Activated CD4-positive, alpha-beta T cell treated with anti-CD3 and anti-CD28 coated beads, Interleukin-2, amount 10 ng/mL, durations not matched to agents 7 days and 5 days (primary cell): ENCODE measurements at regions not wholly inside any gene's neighbourhood (a gene's known extent, or its start where the extent isn't known, plus 50 kb on each side); places are given as distances from the start of the nearest gene placed in this dataset.
A peak's percentile ranks its signal among the peaks of the same experiment; 100 is the strongest.

Experiments
- CTCF ChIA-PET: fragments of 350-600 bp; sonication (Branson Sonifier 250); formaldehyde crosslinking; loops from one replicate; lab custom pipeline; 2021; ENCODE audit warnings: antibody characterized with exemption; lab: Charles Lee
- POLR2A ChIA-PET: fragments of 350-600 bp; sonication (Branson Sonifier 250); formaldehyde crosslinking; loops from one replicate; lab custom pipeline; 2021; ENCODE audit warnings: antibody characterized with exemption; lab: Charles Lee
- DNase-seq: peaks from one replicate; pipeline ENCODE4 v3.0.0-alpha.2; 2020
- H3K27ac Mint-ChIP-seq: one replicate; pipeline ENCODE4 v1.8.0; 2021; ENCODE audit warnings: mild to moderate bottlenecking, moderate library complexity, mixed read lengths
- H3K27me3 Mint-ChIP-seq: one replicate; pipeline ENCODE4 v1.8.0; 2021; ENCODE audit warnings: mixed read lengths
- H3K36me3 Mint-ChIP-seq: one replicate; pipeline ENCODE4 v1.8.0; 2021; ENCODE audit warnings: low read depth, mixed read lengths
- H3K4me1 Mint-ChIP-seq: one replicate; pipeline ENCODE4 v1.8.0; 2021; ENCODE audit warnings: mixed read lengths
- H3K4me3 Mint-ChIP-seq: one replicate; pipeline ENCODE4 v1.8.0; 2021; ENCODE audit warnings: mild to moderate bottlenecking, moderate library complexity, mixed read lengths
- H3K9me3 Mint-ChIP-seq: one replicate; pipeline ENCODE4 v1.8.0; 2021; ENCODE audit warnings: mixed read lengths

- Mint-ChIP-seq H3K27ac (no peak overlapping the region), H3K9me3 (no peaks in the 10 kb centered on the region), H3K27me3 (no peaks in the 10 kb centered on the region), H3K4me1 (no peaks in the 10 kb centered on the region), H3K4me3 (no peak overlapping the region), H3K36me3 (no peaks in the 10 kb centered on the region)
- CTCF ChIA-PET, result no interaction called here
- POLR2A ChIA-PET, result no interaction called here
- DNase-seq, result no peak
Measured at GRCh38 chr5:117461403-117461802, 886.8 kb upstream of the SEMA6A start.

GRCh38 chr5:117457656-117458055 is 883.0 kb upstream of the SEMA6A start:
- Mint-ChIP-seq H3K27ac (no peak overlapping the region), H3K36me3 (no peaks in the 10 kb centered on the region), H3K4me1 (no peaks in the 10 kb centered on the region), H3K27me3 (no peaks in the 10 kb centered on the region), H3K4me3 (no peak overlapping the region), H3K9me3 (no peaks in the 10 kb centered on the region)
- CTCF ChIA-PET, result no interaction called here
- POLR2A ChIA-PET, result no interaction called here
- no peak for DNase-seq

- Mint-ChIP-seq H3K4me3 (no peak overlapping the region), H3K36me3 (no peaks in the 10 kb centered on the region), H3K27me3 (no peaks in the 10 kb centered on the region), H3K4me1 (no peaks in the 10 kb centered on the region), H3K27ac (no peak overlapping the region), H3K9me3 (no peaks in the 10 kb centered on the region)
- ChIA-PET CTCF (no interaction called here), POLR2A (no interaction called here)
- no peak for DNase-seq
Measured at GRCh38 chr5:117456866-117457470, 882.3 kb upstream of the SEMA6A start.

GRCh38 chr5:117455236-117456233 is 880.9 kb upstream of the SEMA6A start:
- Mint-ChIP-seq H3K4me3 (no peak overlapping the region), H3K9me3 (no peaks in the 10 kb centered on the region), H3K27ac (no peak overlapping the region), H3K36me3 (no peaks in the 10 kb centered on the region), H3K4me1 (no peaks in the 10 kb centered on the region), H3K27me3 (no peaks in the 10 kb centered on the region)
- CTCF ChIA-PET, result interaction anchor here (1.6 kb wide), 1 partner anchor 1231 kb away, joined by 3 read pairs; no protein-coding TSS in a partner anchor
- DNase-seq, result no peak
- POLR2A ChIA-PET, result no interaction called here

- ChIA-PET CTCF (interaction anchor here (1.6 kb wide), 1 partner anchor 1232 kb away, joined by 3 read pairs; no protein-coding TSS in a partner anchor), POLR2A (no interaction called here)
- Mint-ChIP-seq H3K4me3 (peak overlapping the region; percentile 36), H3K27me3 (no peaks in the 10 kb centered on the region), H3K36me3 (no peaks in the 10 kb centered on the region), H3K27ac (no peak overlapping the region), H3K4me1 (no peaks in the 10 kb centered on the region), H3K9me3 (no peaks in the 10 kb centered on the region)
- peak; percentile 50 for DNase-seq
Measured at GRCh38 chr5:117454716-117455212, 880.1 kb upstream of the SEMA6A start.

GRCh38 chr5:117436846-117437245 is 862.2 kb upstream of the SEMA6A start:
- DNase-seq, result no peak
- Mint-ChIP-seq H3K4me1 (no peaks in the 10 kb centered on the region), H3K27me3 (no peaks in the 10 kb centered on the region), H3K4me3 (no peak overlapping the region), H3K27ac (no peak overlapping the region), H3K36me3 (no peaks in the 10 kb centered on the region), H3K9me3 (no peaks in the 10 kb centered on the region)
- ChIA-PET CTCF (interaction anchor here (0.6 kb wide), 1 partner anchor 995 kb away, joined by 6 read pairs; no protein-coding TSS in a partner anchor), POLR2A (no interaction called here)

GRCh38 chr5:117435203-117435602 is 860.6 kb upstream of the SEMA6A start:
- DNase-seq, result no peak
- no peak overlapping the region for H3K4me3 Mint-ChIP-seq
- CTCF ChIA-PET, result no interaction called here
- no peaks in the 10 kb centered on the region for H3K27me3 Mint-ChIP-seq
- POLR2A ChIA-PET, result no interaction called here
- no peaks in the 10 kb centered on the region for H3K4me1 Mint-ChIP-seq
- H3K36me3 Mint-ChIP-seq, result no peaks in the 10 kb centered on the region
- H3K9me3 Mint-ChIP-seq, result no peaks in the 10 kb centered on the region
- H3K27ac Mint-ChIP-seq, result no peak overlapping the region

GRCh38 chr5:117434254-117434653 is 859.6 kb upstream of the SEMA6A start:
- DNase-seq, result no peak
- CTCF ChIA-PET, result no interaction called here
- H3K36me3 Mint-ChIP-seq, result no peaks in the 10 kb centered on the region
- H3K4me3 Mint-ChIP-seq, result no peak overlapping the region
- no peak overlapping the region for H3K27ac Mint-ChIP-seq
- POLR2A ChIA-PET, result no interaction called here
- H3K27me3 Mint-ChIP-seq, result no peaks in the 10 kb centered on the region
- H3K9me3 Mint-ChIP-seq, result no peaks in the 10 kb centered on the region
- no peaks in the 10 kb centered on the region for H3K4me1 Mint-ChIP-seq

GRCh38 chr5:117433818-117434217 is 859.2 kb upstream of the SEMA6A start:
- no peak overlapping the region for H3K4me3 Mint-ChIP-seq
- DNase-seq, result no peak
- H3K27me3 Mint-ChIP-seq, result no peaks in the 10 kb centered on the region
- no peaks in the 10 kb centered on the region for H3K4me1 Mint-ChIP-seq
- no peaks in the 10 kb centered on the region for H3K9me3 Mint-ChIP-seq
- H3K27ac Mint-ChIP-seq, result no peak overlapping the region
- no peaks in the 10 kb centered on the region for H3K36me3 Mint-ChIP-seq
- CTCF ChIA-PET, result no interaction called here
- POLR2A ChIA-PET, result no interaction called here

- Mint-ChIP-seq H3K9me3 (no peaks in the 10 kb centered on the region), H3K4me3 (no peak overlapping the region), H3K36me3 (no peaks in the 10 kb centered on the region), H3K27ac (no peak overlapping the region), H3K27me3 (no peaks in the 10 kb centered on the region), H3K4me1 (no peaks in the 10 kb centered on the region)
- ChIA-PET POLR2A (no interaction called here), CTCF (interaction anchor here (1.0 kb wide), 1 partner anchor 10 kb away, joined by 3 read pairs; no protein-coding TSS in a partner anchor)
- no peak for DNase-seq
Measured at GRCh38 chr5:117431091-117431490, 856.5 kb upstream of the SEMA6A start.

GRCh38 chr5:117425163-117425562 is 850.5 kb upstream of the SEMA6A start:
- Mint-ChIP-seq H3K27me3 (no peaks in the 10 kb centered on the region), H3K27ac (no peak overlapping the region), H3K36me3 (no peaks in the 10 kb centered on the region), H3K4me3 (no peak overlapping the region), H3K4me1 (no peaks in the 10 kb centered on the region), H3K9me3 (no peaks in the 10 kb centered on the region)
- CTCF ChIA-PET, result no interaction called here
- no peak for DNase-seq
- POLR2A ChIA-PET, result no interaction called here

- POLR2A ChIA-PET, result no interaction called here
- Mint-ChIP-seq H3K9me3 (no peaks in the 10 kb centered on the region), H3K4me1 (no peaks in the 10 kb centered on the region), H3K27me3 (no peaks in the 10 kb centered on the region), H3K27ac (no peak overlapping the region), H3K4me3 (no peak overlapping the region), H3K36me3 (no peaks in the 10 kb centered on the region)
- CTCF ChIA-PET, result no interaction called here
- DNase-seq, result no peak
Measured at GRCh38 chr5:117424559-117424958, 849.9 kb upstream of the SEMA6A start.

- POLR2A ChIA-PET, result no interaction called here
- Mint-ChIP-seq H3K9me3 (no peaks in the 10 kb centered on the region), H3K36me3 (no peaks in the 10 kb centered on the region), H3K4me1 (no peaks in the 10 kb centered on the region), H3K27ac (no peak overlapping the region), H3K27me3 (no peaks in the 10 kb centered on the region), H3K4me3 (no peak overlapping the region)
- CTCF ChIA-PET, result no interaction called here
- no peak for DNase-seq
Measured at GRCh38 chr5:117417501-117417900, 842.9 kb upstream of the SEMA6A start.
